MM.1S (cell line): ENCODE measurements at regions not wholly inside any gene's neighbourhood (a gene's known extent, or its start where the extent isn't known, plus 50 kb on each side); places are given as distances from the start of the nearest gene placed in this dataset.

Source experiments
- DNase-seq: peaks from one replicate; pipeline ENCODE4 v3.0.0-alpha.2; 2015
- H2AFZ ChIP-seq: fragments of 300-600 bp; sonication (generic); 2 replicates; pipeline ENCODE4 v1.6.0; 2016; ENCODE audit warnings: antibody characterized with exemption, low read length
- H3F3A ChIP-seq: fragments of 300-600 bp; sonication (generic); 2 replicates; pipeline ENCODE4 v1.6.1; 2016; ENCODE audit warnings: mild to moderate bottlenecking, antibody characterized with exemption, low read length, moderate library complexity, mixed read lengths; ENCODE audit not compliant: insufficient read depth
- H3K27ac ChIP-seq: fragments of 300-600 bp; sonication (generic); 2 replicates; pipeline ENCODE4 v1.5.1; 2016; ENCODE audit warnings: mild to moderate bottlenecking, low read length
- H3K27me3 ChIP-seq: fragments of 300-600 bp; sonication (generic); replicated peaks from 2 replicates; pipeline ENCODE4 v1.6.0; 2016; ENCODE audit warnings: low read length; ENCODE audit not compliant: insufficient read depth
- H3K36me3 ChIP-seq: fragments of 300-600 bp; sonication (generic); replicated peaks from 2 replicates; pipeline ENCODE4 v1.6.1; 2016; ENCODE audit warnings: mild to moderate bottlenecking, low read length, mixed read lengths; ENCODE audit not compliant: insufficient read depth
- H3K4me1 ChIP-seq: fragments of 300-600 bp; sonication (generic); 2 replicates; pipeline ENCODE4 v1.6.1; 2016; ENCODE audit warnings: low read length, mixed read lengths
- H3K4me2 ChIP-seq: fragments of 300-600 bp; sonication (generic); 2 replicates; pipeline ENCODE4 v1.6.0; 2016; ENCODE audit warnings: low read depth, low read length
- H3K4me3 ChIP-seq: fragments of 300-600 bp; sonication (generic); 2 replicates; pipeline ENCODE4 v1.5.1; 2016; ENCODE audit warnings: low read length, mixed read lengths
- H3K79me2 ChIP-seq: fragments of 300-600 bp; sonication (generic); 2 replicates; pipeline ENCODE4 v1.6.1; 2016; ENCODE audit warnings: mixed run types, low read length, mixed read lengths
- H3K9ac ChIP-seq: fragments of 300-600 bp; sonication (generic); 2 replicates; pipeline ENCODE4 v1.6.1; 2016; ENCODE audit warnings: low read length, mixed read lengths
- H3K9me2 ChIP-seq: fragments of 300-600 bp; sonication (generic); replicated peaks from 2 replicates; pipeline ENCODE4 v1.6.1; 2016; ENCODE audit warnings: mild to moderate bottlenecking, low read length, mixed read lengths; ENCODE audit not compliant: insufficient read depth
- H3K9me3 ChIP-seq: fragments of 300-600 bp; sonication (generic); replicated peaks from 2 replicates; pipeline ENCODE4 v1.6.1; 2016; ENCODE audit warnings: mild to moderate bottlenecking, low read length, mixed read lengths; ENCODE audit not compliant: insufficient read depth
- H4K20me1 ChIP-seq: fragments of 300-600 bp; sonication (generic); 2 replicates; pipeline ENCODE4 v1.6.1; 2016; ENCODE audit warnings: mild to moderate bottlenecking, low read length, moderate library complexity, mixed read lengths; ENCODE audit not compliant: insufficient read depth
- EZH2 ChIP-seq: fragments of 300-600 bp; sonication (generic); optimal IDR thresholded peaks from 2 replicates; pipeline ENCODE3; 2017; ENCODE audit warnings: low read depth, mild to moderate bottlenecking, antibody characterized with exemption, low read length, mixed read lengths
- EZH2phosphoT487 ChIP-seq: fragments of 300-600 bp; sonication (generic); IDR thresholded peaks from 2 replicates; pipeline ENCODE4 v1.6.1; 2018; ENCODE audit warnings: antibody characterized with exemption, low read length
- TF ChIP-seq, protein P1 (sequence below): fragments of 300-600 bp; sonication (generic); IDR thresholded peaks from 2 replicates; pipeline ENCODE4 v1.5.1; 2016; ENCODE audit warnings: antibody characterized with exemption, low read length, mixed read lengths

DNA sequence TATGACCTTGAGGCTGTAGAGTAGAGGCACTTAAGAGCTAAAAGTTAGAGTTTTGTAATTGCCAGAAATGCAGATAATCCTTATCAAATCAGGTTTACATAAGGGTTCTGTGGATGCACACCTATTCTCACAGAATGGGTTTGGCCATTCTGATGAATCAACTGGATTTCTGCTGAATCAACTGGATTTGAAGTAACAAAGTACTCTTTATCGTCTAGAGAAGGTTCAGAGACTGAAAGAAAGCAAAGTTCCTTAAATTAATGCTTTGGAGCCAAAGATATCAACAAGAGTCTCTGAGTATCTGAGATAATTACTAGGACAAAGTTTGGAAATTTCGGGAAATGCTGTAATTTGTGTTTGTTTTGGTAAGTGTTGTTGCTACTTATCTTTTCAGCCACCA, 669.6 kb upstream of the ZNF608 start:
- H3K79me2 ChIP-seq = no peaks in the 10 kb centered on the region

DNA sequence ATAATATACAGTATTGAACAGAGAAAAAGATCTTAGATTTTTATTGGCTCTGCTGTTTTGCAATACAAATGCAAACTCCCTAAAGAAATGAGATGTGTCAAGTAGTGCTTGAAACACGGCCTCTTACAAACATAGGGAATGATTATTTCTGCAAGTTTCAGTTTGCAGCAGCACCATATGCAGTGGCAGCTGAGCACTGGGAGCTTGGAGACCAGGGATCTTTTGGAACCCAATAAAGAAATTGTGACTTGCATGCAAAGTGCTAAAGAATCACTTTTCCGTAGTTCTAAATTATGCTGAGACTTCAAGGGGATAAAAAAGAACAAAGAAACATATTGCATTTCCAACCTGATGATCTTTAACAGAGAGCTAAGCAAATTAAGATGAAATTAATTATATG, 674.6 kb upstream of the ZNF608 start:
- no peaks in the 10 kb centered on the region for H3F3A ChIP-seq
- H2AFZ ChIP-seq = no peak overlapping the region
- H3K4me3 ChIP-seq = no peak overlapping the region
- H3K27me3 ChIP-seq = no peaks in the 10 kb centered on the region
- H3K79me2 ChIP-seq = no peaks in the 10 kb centered on the region
- H3K4me1 ChIP-seq = no peaks in the 10 kb centered on the region
- no peak overlapping the region for H3K9ac ChIP-seq
- no peaks in the 10 kb centered on the region for H3K9me3 ChIP-seq
- no peak overlapping the region for H3K4me2 ChIP-seq
- H3K27ac ChIP-seq = no peak overlapping the region
- no peaks in the 10 kb centered on the region for H3K36me3 ChIP-seq
- no peaks in the 10 kb centered on the region for H4K20me1 ChIP-seq
- DNase-seq = no peak
- TF ChIP-seq EZH2phosphoT487 (no peak), EZH2 (no peak)
- TF ChIP-seq, protein P1, sequence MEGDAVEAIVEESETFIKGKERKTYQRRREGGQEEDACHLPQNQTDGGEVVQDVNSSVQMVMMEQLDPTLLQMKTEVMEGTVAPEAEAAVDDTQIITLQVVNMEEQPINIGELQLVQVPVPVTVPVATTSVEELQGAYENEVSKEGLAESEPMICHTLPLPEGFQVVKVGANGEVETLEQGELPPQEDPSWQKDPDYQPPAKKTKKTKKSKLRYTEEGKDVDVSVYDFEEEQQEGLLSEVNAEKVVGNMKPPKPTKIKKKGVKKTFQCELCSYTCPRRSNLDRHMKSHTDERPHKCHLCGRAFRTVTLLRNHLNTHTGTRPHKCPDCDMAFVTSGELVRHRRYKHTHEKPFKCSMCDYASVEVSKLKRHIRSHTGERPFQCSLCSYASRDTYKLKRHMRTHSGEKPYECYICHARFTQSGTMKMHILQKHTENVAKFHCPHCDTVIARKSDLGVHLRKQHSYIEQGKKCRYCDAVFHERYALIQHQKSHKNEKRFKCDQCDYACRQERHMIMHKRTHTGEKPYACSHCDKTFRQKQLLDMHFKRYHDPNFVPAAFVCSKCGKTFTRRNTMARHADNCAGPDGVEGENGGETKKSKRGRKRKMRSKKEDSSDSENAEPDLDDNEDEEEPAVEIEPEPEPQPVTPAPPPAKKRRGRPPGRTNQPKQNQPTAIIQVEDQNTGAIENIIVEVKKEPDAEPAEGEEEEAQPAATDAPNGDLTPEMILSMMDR = no peak
- no peaks in the 10 kb centered on the region; the same call in 1 of the 2 replicates for H3K9me2 ChIP-seq

More for the DNA sequence above, 669.6 kb upstream of the ZNF608 start:
- TF ChIP-seq EZH2phosphoT487 (no peak), EZH2 (no peak)
- TF ChIP-seq, protein P1 = no peak
- Histone ChIP-seq H3K27me3 (no peaks in the 10 kb centered on the region), H3K9ac (no peak overlapping the region), H3K36me3 (no peaks in the 10 kb centered on the region), H4K20me1 (no peaks in the 10 kb centered on the region), H3K27ac (no peak overlapping the region), H3K9me2 (no peaks in the 10 kb centered on the region), H3F3A (peaks cover 18% of the 10 kb centered on the region), H3K9me3 (no peaks in the 10 kb centered on the region), H3K4me3 (no peak overlapping the region), H2AFZ (no peak overlapping the region), H3K4me2 (no peak overlapping the region), H3K4me1 (peaks cover 18% of the 10 kb centered on the region)
- no peak for DNase-seq

DNA sequence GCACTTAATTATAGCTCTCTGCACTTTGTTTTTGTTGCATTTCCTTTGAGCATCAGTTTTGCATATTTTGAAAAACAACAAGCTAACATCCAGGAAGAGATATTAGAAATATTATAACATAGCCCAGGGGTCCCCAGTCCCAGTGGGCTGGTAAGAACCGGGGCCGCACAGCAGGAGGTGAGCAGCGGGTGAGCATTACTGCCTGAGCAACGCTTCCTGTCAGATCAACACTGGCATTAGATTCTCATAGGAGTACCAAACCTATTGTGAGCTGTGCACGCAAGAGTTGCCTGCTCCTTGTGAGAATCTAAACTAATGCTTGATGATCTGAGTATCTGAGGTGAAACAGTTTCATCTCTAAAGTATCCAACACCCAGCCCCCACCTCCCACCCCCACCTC, 675.9 kb upstream of the ZNF608 start:
- H3F3A ChIP-seq = no peaks in the 10 kb centered on the region
- no peak overlapping the region for H3K9ac ChIP-seq
- H3K27me3 ChIP-seq = no peaks in the 10 kb centered on the region
- H3K4me2 ChIP-seq = no peak overlapping the region
- no peaks in the 10 kb centered on the region; the same call in 1 of the 2 replicates for H3K9me2 ChIP-seq
- no peaks in the 10 kb centered on the region for H3K9me3 ChIP-seq
- DNase-seq = no peak
- H3K4me3 ChIP-seq = no peak overlapping the region
- no peaks in the 10 kb centered on the region for H4K20me1 ChIP-seq
- no peak overlapping the region for H3K27ac ChIP-seq
- H3K79me2 ChIP-seq = no peaks in the 10 kb centered on the region
- no peak overlapping the region for H2AFZ ChIP-seq
- TF ChIP-seq, protein P1 = no peak
- TF ChIP-seq EZH2 (no peak), EZH2phosphoT487 (no peak)
- no peaks in the 10 kb centered on the region for H3K4me1 ChIP-seq
- H3K36me3 ChIP-seq = no peaks in the 10 kb centered on the region
